MCF 10A (cell line): ENCODE measurements at regions not wholly inside any gene's neighbourhood (a gene's known extent, or its start where the extent isn't known, plus 50 kb on each side); places are given as distances from the start of the nearest gene placed in this dataset.

ENCODE experiments used
- BruUV-seq: library from RNA; stranded (reverse); fragments of 400-500 nt; replicated peaks from 2 replicates; lab custom pipeline; 2021; lab: Mats Ljungman, UMichigan
- CTCF ChIA-PET: fragments of 300-600 bp; sonication (Branson Sonifier 250); formaldehyde crosslinking; extraction: SDS; loops from one replicate; lab custom pipeline; 2021; ENCODE audit warnings: antibody characterized with exemption, inconsistent platforms; lab: Yijun Ruan, JAX
- POLR2A ChIA-PET: fragments of 300-600, 350-650 bp; sonication (Branson Sonifier 250); formaldehyde crosslinking; extraction: SDS; loops from one replicate; lab custom pipeline; 2020; ENCODE audit warnings: antibody characterized with exemption, inconsistent platforms; lab: Yijun Ruan, JAX
- DNase-seq: peaks from one replicate; pipeline ENCODE4 v3.0.0-alpha.2; 2018; ENCODE audit not compliant: unreplicated experiment
- H3K27ac Mint-ChIP-seq: one replicate; pipeline ENCODE4 v1.8.0; 2022; ENCODE audit warnings: mild to moderate bottlenecking, low read depth, mixed read lengths; ENCODE audit not compliant: unreplicated experiment
- H3K27me3 Mint-ChIP-seq: one replicate; pipeline ENCODE4 v1.8.0; 2022; ENCODE audit warnings: mixed read lengths; ENCODE audit not compliant: insufficient read depth, unreplicated experiment
- H3K36me3 Mint-ChIP-seq: one replicate; pipeline ENCODE4 v1.8.0; 2022; ENCODE audit warnings: mild to moderate bottlenecking, moderate library complexity, mixed read lengths; ENCODE audit not compliant: insufficient read depth, unreplicated experiment
- H3K4me1 Mint-ChIP-seq: one replicate; pipeline ENCODE4 v1.8.0; 2022; ENCODE audit warnings: mixed read lengths; ENCODE audit not compliant: insufficient read depth, unreplicated experiment
- H3K4me3 Mint-ChIP-seq: one replicate; pipeline ENCODE4 v1.8.0; 2022; ENCODE audit warnings: mild to moderate bottlenecking, moderate library complexity, mixed read lengths; ENCODE audit not compliant: unreplicated experiment
- H3K9me3 Mint-ChIP-seq: one replicate; pipeline ENCODE4 v1.8.0; 2022; ENCODE audit warnings: mixed read lengths; ENCODE audit not compliant: unreplicated experiment
- CTCF ChIP-seq: fragments of 200-600 bp; IDR thresholded peaks from one replicate; pipeline ENCODE4 v1.8.0; 2022; ENCODE audit warnings: antibody characterized with exemption, mild to moderate bottlenecking; ENCODE audit not compliant: unreplicated experiment
- intact Hi-C: fragments of 100-400 bp; cut with micrococcal nuclease; formaldehyde crosslinking; loops from 2 replicates; pipeline ENCODE4 v1.14.1; 2022

GRCh38 chr2:41127351-41127750, 675.5 kb upstream of the SLC8A1 start:
- DNase-seq: no peak
- TF ChIP-seq CTCF: no peak
- H3K4me1 Mint-ChIP-seq: no peaks in the 10 kb centered on the region
- intact Hi-C loops: no loop called here
- H3K27me3 Mint-ChIP-seq: no peaks in the 10 kb centered on the region
- POLR2A ChIA-PET: no interaction called here
- CTCF ChIA-PET: no interaction called here
- H3K9me3 Mint-ChIP-seq: no peaks in the 10 kb centered on the region
- H3K4me3 Mint-ChIP-seq: no peak overlapping the region
- BruUV-seq: no TSS peak
- H3K36me3 Mint-ChIP-seq: no peaks in the 10 kb centered on the region
- no peak overlapping the region for H3K27ac Mint-ChIP-seq

GRCh38 chr2:41129988-41130387, 678.1 kb upstream of the SLC8A1 start:
- Mint-ChIP-seq H3K9me3 (no peaks in the 10 kb centered on the region), H3K27ac (no peak overlapping the region), H3K4me1 (no peaks in the 10 kb centered on the region), H3K27me3 (no peaks in the 10 kb centered on the region), H3K36me3 (no peaks in the 10 kb centered on the region), H3K4me3 (no peak overlapping the region)
- ChIA-PET CTCF (no interaction called here), POLR2A (interaction anchor here (0.7 kb wide), 1 partner anchor 298 kb away, joined by 3 read pairs; no protein-coding TSS in a partner anchor)
- intact Hi-C loops: no loop called here
- no TSS peak for BruUV-seq
- no peak for DNase-seq
- no peak for TF ChIP-seq CTCF

- intact Hi-C loops: no loop called here
- ChIA-PET POLR2A (no interaction called here), CTCF (interaction anchor here (0.6 kb wide), 1 partner anchor 301 kb away, joined by 4 read pairs; no protein-coding TSS in a partner anchor)
- H3K4me3 Mint-ChIP-seq: no peak overlapping the region
- H3K9me3 Mint-ChIP-seq: no peaks in the 10 kb centered on the region
- H3K27me3 Mint-ChIP-seq: no peaks in the 10 kb centered on the region
- H3K4me1 Mint-ChIP-seq: no peaks in the 10 kb centered on the region
- DNase-seq: no peak
- no peak for TF ChIP-seq CTCF
- BruUV-seq: no TSS peak
- H3K36me3 Mint-ChIP-seq: no peaks in the 10 kb centered on the region
- H3K27ac Mint-ChIP-seq: no peak overlapping the region
Observed at GRCh38 chr2:41137031-41137430, 685.1 kb upstream of the SLC8A1 start.

GRCh38 chr2:41141146-41141791, 689.4 kb upstream of the SLC8A1 start:
- DNase-seq: no peak
- Mint-ChIP-seq H3K4me1 (no peaks in the 10 kb centered on the region), H3K27me3 (peaks cover 25% of the 10 kb centered on the region), H3K36me3 (no peaks in the 10 kb centered on the region), H3K4me3 (no peak overlapping the region), H3K27ac (no peak overlapping the region), H3K9me3 (no peaks in the 10 kb centered on the region)
- ChIA-PET POLR2A (no interaction called here), CTCF (interaction anchor here (0.5 kb wide), 1 partner anchor 1228 kb away, joined by 3 read pairs; no protein-coding TSS in a partner anchor)
- no peak for TF ChIP-seq CTCF
- BruUV-seq: no TSS peak
- intact Hi-C loops: no loop called here
